GM21786 (cell line): ENCODE measurements at regions not wholly inside any gene's neighbourhood (a gene's known extent, or its start where the extent isn't known, plus 50 kb on each side); places are given as distances from the start of the nearest gene placed in this dataset.

Source experiments
- ATAC-seq: cut with Tn5 transposase; IDR thresholded peaks from one replicate; pipeline ENCODE4 v1.9.1; 2021; ENCODE audit not compliant: unreplicated experiment

GRCh38 chr3:62975566-62975965 is 100.3 kb upstream of the CADPS start:
- no peak for ATAC-seq

GRCh38 chr3:62981962-62982361 is 106.7 kb upstream of the CADPS start:
- ATAC-seq: no peak

GRCh38 chr3:62982795-62983455 is 107.7 kb upstream of the CADPS start:
- no peak for ATAC-seq

DNA sequence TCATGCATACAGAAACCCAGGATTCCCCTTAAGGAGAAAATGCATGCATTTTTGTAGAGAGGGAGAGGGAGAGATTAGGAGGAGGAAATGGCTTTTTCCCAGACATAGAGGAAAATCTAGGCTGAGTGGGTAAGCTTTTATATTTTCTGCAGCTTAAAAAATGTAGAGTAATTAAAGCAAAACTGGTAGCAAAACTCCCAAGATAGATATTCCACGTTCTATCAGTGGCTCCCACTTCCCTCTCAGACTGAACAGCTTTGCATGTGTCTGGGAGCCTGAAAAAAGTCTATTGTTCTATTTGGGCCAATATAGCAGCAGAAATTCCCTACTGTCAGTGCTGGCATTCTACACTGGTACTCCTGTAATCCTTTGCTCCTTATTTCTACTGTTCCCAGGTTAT is 110.8 kb upstream of the CADPS start:
- no peak for ATAC-seq

DNA sequence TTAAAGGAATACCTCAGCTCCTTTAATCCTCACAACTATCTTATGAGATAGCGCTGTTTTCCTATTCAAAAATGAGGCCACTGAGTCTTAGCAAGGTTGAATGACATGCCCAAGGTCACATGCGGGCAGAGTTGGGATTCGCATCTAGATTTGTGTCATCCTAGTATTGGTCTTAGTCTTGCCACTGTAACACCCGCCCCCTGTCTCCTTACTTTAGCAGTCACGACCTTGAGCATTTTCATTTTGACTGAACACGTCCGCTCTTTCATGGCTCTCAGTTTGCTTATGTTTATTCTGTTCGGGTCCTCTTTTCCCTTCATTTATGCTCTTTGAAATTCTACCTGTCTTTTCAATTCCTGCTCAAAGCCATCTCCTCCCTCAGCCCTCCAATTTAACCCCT is 112.5 kb upstream of the CADPS start:
- no peak for ATAC-seq

DNA sequence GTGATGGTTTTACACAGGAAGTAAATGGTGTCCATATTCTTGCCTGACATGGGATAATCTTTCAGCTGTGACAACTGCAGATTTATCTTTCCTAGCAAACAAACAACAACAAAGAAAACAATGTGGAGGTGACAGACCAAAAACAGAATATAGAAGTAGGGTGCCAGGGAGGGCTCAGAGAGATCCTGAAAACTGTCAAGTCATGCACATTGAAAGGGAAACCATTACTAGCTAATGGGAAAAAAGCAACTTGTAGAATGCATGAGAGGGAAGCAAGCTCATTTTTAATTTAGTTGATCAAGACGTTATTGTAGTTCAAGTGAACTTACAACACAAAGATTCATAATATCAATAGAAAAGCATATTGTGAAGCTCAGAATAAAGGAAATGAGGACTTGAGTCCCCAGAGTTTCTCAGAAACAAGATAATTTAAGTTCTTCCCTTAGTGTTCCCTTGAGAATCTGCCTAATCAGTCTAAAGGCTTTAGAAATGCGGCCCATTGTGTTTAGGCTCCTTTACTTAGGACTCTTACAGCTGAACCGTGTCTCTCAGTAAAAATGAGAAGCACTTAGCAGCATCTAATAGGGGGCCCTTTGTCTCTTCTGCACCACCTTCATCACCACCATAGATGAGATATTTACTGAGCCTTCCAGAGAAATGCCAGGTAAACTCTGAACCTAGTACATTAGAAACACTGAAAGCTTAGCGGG is 115.6 kb upstream of the CADPS start:
- ATAC-seq: no peak

- ATAC-seq: no peak
Observed at GRCh38 chr3:62992520-62992919, 117.3 kb upstream of the CADPS start.

DNA sequence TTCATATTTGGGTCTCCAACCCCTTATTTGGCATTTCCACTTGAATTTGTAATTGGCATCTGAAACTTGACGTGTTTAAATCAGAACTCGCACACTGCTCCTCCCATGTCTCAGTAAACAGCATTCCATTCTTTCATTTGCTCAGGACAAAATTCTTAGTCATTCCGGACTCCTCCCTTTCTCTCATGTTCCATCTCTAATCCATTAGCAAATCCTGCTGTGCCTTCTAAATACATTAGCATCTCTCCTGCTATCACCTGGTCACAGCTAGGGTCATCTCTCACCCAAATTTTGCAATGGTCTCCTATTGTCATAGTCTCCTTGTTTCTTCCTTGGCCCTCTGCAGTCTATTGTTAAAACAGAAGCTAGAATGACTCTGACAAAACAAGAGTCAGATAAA is 119.9 kb upstream of the CADPS start:
- no peak for ATAC-seq

- no peak for ATAC-seq
Observed at GRCh38 chr3:62995530-62995929, 120.3 kb upstream of the CADPS start.

- ATAC-seq: no peak
Observed at GRCh38 chr3:62997369-62997768, 122.2 kb upstream of the CADPS start.

- ATAC-seq: no peak
Observed at GRCh38 chr3:62999158-62999557, 123.9 kb upstream of the CADPS start.

- no peak for ATAC-seq
Observed at GRCh38 chr3:62999791-63000190, 124.6 kb upstream of the CADPS start.

DNA sequence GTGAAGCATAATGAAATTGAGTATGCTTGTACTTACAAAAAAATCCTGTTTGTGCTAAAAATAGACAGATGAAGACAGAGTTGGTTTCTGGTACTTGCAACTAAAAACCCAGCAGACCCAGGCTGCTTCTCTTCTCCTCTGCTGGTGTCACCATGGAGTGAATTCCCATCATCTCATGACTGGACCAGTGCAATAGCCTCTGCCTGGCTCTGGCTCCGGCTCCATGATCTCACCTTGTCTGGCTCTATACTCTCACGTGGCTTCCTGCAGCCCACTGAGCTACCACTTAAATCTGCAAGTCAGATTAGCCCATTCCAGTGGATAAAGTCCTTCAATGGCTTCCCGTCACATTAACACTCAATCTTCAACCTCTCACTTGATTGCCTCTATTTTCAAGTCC is 129.2 kb upstream of the CADPS start:
- no peak for ATAC-seq

DNA sequence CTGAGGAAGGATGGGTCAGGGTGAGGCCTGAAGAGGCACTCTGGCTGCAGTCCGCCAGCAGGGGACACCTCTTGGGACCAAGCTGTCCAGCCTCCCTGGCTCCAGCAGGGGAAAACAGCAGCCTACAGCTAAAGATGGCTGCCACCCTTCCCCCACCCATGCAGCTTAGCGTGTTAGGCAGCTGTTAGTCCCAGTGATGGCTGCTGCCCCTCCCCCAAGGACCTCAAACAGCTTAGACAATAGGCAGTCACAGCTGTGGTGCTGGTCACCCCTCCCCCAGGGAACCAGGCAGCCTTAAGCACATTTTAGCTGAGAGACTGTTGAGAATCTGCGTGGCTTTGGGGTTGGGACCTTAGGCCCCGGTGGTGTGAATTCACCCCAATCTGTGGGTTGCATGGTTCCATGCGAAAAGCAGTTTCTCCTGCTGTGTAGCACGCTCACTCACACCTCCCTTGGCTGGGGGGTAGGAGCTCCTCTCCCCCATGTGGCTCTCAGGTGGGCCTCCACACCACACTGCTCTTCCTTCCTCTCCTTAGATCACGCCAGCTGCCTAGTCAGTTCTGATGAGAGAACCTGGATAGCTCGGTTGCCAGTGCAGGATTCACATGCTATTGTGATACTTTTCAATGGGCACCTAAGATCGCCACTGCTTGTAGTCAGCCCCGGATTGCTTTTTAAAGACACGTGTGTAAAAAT is 140.5 kb upstream of the CADPS start:
- ATAC-seq: no peak

- no peak for ATAC-seq
Observed at GRCh38 chr3:63022114-63022513, 146.9 kb upstream of the CADPS start.

GRCh38 chr3:63026722-63027121 is 151.5 kb upstream of the CADPS start:
- ATAC-seq: no peak

GRCh38 chr3:63029326-63029725 is 154.1 kb upstream of the CADPS start:
- ATAC-seq: no peak

DNA sequence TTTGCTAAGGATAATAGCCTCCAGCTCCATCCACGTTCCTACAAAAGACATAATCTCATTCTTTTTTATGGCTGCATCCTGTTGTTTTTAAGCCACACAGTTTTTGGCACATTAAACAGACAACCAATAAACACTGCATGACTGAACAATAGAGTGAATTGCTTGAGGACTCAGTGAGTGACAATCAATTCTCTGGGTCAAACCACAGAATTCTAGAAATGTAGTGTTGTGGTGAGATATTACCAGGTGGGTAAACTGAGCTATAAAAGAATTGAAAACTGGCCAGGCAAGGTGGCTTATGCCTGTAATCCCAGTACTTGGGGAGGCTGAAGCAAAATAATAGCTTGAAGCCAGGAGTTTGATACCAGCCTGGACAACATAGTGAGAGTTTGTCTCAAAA is 154.7 kb upstream of the CADPS start:
- ATAC-seq: no peak

DNA sequence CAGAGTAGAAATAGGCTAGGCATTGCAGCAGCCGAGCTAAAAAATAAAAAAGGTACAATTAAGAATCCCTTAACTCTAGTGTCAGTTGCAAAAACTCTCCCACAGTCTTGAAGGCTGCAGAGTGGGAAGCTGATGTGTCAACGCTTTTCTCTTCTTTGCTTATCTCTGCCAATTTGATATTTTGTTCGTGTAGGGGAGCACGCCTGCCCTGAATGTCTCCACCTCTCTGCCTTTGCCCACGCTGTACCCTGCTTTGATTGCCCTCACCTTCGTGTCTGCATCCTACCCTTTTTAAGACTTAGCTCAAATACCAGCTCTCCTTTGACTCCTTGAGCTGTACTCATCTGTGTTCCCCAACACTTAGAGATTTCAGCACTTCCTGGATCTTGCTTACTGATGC is 155.4 kb upstream of the CADPS start:
- no peak for ATAC-seq

GRCh38 chr3:63032881-63033280 is 157.7 kb upstream of the CADPS start:
- ATAC-seq: no peak

DNA sequence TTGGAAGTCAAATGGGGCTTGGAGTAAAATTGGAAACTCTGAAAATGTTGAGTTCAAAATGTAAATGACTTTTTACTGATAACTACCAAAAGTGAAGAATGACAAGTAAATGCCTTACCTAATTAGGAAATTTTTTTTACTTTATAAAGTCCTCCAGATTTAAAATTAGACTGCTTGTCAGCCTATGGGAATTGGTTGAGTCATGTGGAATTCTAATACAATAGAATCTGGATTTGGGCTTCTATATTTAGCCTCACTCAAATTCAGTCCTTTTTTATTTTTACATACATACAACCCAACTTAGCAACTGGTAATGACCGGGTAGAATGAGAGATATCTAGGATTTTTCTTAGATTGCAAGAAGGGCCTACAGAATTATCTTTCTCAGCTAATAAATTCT is 158.9 kb upstream of the CADPS start:
- no peak for ATAC-seq

GRCh38 chr3:63037116-63037515 is 161.9 kb upstream of the CADPS start:
- ATAC-seq: no peak
